K562 (cell line): ENCODE measurements at regions not wholly inside any gene's neighbourhood (a gene's known extent, or its start where the extent isn't known, plus 50 kb on each side); places are given as distances from the start of the nearest gene placed in this dataset.

Source experiments
- ATAC-seq: fragments of 200-7000 bp; cut with Tn5 transposase; 3 replicates; pipeline ENCODE4 v1.9.1; 2020; ENCODE audit warnings: moderate library complexity
- BruUV-seq: library from RNA; stranded (reverse); fragments of 400-500 nt; replicated peaks from 2 replicates; lab custom pipeline; 2021; lab: Mats Ljungman, UMichigan
- CTCF ChIA-PET: fragments of 300-600 bp; formaldehyde crosslinking; extraction: SDS; loops from one replicate; lab custom pipeline; 2021; ENCODE audit warnings: low intra/inter-chr PET ratio; lab: Yijun Ruan, JAX
- POLR2A ChIA-PET: fragments of 300-600, 350-650 bp; sonication (Branson Sonifier 250); formaldehyde crosslinking; extraction: SDS; loops from one replicate; lab custom pipeline; 2021; ENCODE audit warnings: antibody characterized with exemption, inconsistent platforms; lab: Yijun Ruan, JAX
- DNase-seq, 4 experiments: peaks; one replicate each; pipeline versions ENCODE4 v3.0.0 to v3.0.0-alpha.2; 2011 to 2018; ENCODE audit warnings: low spot score in 3 of 4, mixed read lengths in 3 of 4; ENCODE audit errors: extremely low read depth in 1 of 4
- FAIRE-seq: peaks from 2 replicates; lab custom pipeline; 2011; peaks lifted over from hg19 to GRCh38; lab: Jason Lieb, UNC
- H2AFZ ChIP-seq: 2 replicates; pipeline ENCODE4 v1.6.0; 2011; ENCODE audit warnings: low read depth, low read length, control low read depth, inconsistent platforms
- H3K27ac ChIP-seq: fragments of 200-600 bp; 3 replicates; pipeline ENCODE4 v1.8.0; 2011; ENCODE audit warnings: low read depth, mild to moderate bottlenecking, control low read depth, inconsistent platforms, low read length, moderate library complexity, mixed read lengths; ENCODE audit errors: extremely low read depth
- H3K27me3 ChIP-seq, 2 experiments: fragments of 300-600 bp in 1 of 2; 2 replicates in 1 of 2; 3 replicates in 1 of 2; pipeline versions ENCODE4 v1.6.0 to v1.8.0; 2011; ENCODE audit warnings: inconsistent platforms in 2 of 2, low read length in 2 of 2, mild to moderate bottlenecking in 1 of 2, mixed read lengths in 1 of 2, moderate library complexity in 1 of 2; ENCODE audit not compliant: control insufficient read depth in 2 of 2, insufficient read depth in 2 of 2
- H3K36me3 ChIP-seq: fragments of 300-600 bp; 3 replicates; pipeline ENCODE4 v1.8.0; 2011; ENCODE audit warnings: mild to moderate bottlenecking, low read length, inconsistent platforms; ENCODE audit not compliant: control insufficient read depth, insufficient read depth
- H3K4me1 ChIP-seq, 2 experiments: fragments of 200-600 bp in 1 of 2; replicated peaks in 1 of 2; 2 replicates in 1 of 2; 3 replicates in 1 of 2; pipeline versions ENCODE4 v1.5.1 to v1.8.0; 2011; ENCODE audit warnings: inconsistent platforms in 2 of 2, low read length in 2 of 2, mild to moderate bottlenecking in 1 of 2, mixed read lengths in 1 of 2, moderate library complexity in 1 of 2; ENCODE audit not compliant: control insufficient read depth in 2 of 2, insufficient read depth in 2 of 2
- H3K4me2 ChIP-seq: 2 replicates; pipeline ENCODE4 v1.6.1; 2011; ENCODE audit warnings: low read length, control low read depth, inconsistent platforms, mixed read lengths; ENCODE audit not compliant: insufficient read depth
- H3K4me3 ChIP-seq: fragments of 200-600 bp; sonication (generic), shearing (Covaris generic); 2 replicates; pipeline ENCODE4 v1.5.1; 2016; ENCODE audit warnings: control low read depth, inconsistent platforms
- H3K79me2 ChIP-seq: fragments of 200-600 bp; 3 replicates; pipeline ENCODE4 v1.8.0; 2011; ENCODE audit warnings: low read length, inconsistent platforms; ENCODE audit not compliant: control insufficient read depth, insufficient read depth
- H3K9ac ChIP-seq, 2 experiments: 2 replicates each; pipeline versions ENCODE4 v1.6.0 to v1.6.1; 2011; ENCODE audit warnings: low read depth in 2 of 2, low read length in 2 of 2, control low read depth in 1 of 2, inconsistent platforms in 1 of 2, mild to moderate bottlenecking in 1 of 2, mixed read lengths in 1 of 2; ENCODE audit not compliant: insufficient read depth in 1 of 2
- H3K9me1 ChIP-seq: one replicate; pipeline ENCODE4 v1.6.0; 2011; ENCODE audit warnings: inconsistent platforms, mild to moderate bottlenecking, low read length, moderate library complexity; ENCODE audit not compliant: control insufficient read depth, insufficient read depth
- H3K9me3 ChIP-seq: replicated peaks from 2 replicates; pipeline ENCODE4 v1.5.1; 2011; ENCODE audit warnings: low read depth, low read length, inconsistent platforms; ENCODE audit not compliant: control insufficient read depth, insufficient read depth
- H4K20me1 ChIP-seq: replicated peaks from 2 replicates; pipeline ENCODE4 v1.6.1; 2011; ENCODE audit warnings: low read length, inconsistent platforms, mixed read lengths; ENCODE audit not compliant: control insufficient read depth, insufficient read depth
- BRD4 ChIP-seq: fragments of 200-600 bp; sonication (generic); IDR thresholded peaks from 2 replicates; pipeline ENCODE4 v1.6.1; 2017; ENCODE audit warnings: inconsistent platforms
- HOXB6 ChIP-seq: fragments of 250-450 bp; sonication (Bioruptor Pico); IDR thresholded peaks from 2 replicates; pipeline ENCODE4 v1.5.1; 2022; ENCODE audit warnings: mild to moderate bottlenecking, borderline replicate concordance
- KDM4B ChIP-seq, 2 experiments: fragments of 450-650 bp in 1 of 2; sonication (generic) in 1 of 2; IDR thresholded peaks; 2 replicates each; pipeline ENCODE4 v1.6.1; 2016 to 2017; ENCODE audit warnings: borderline replicate concordance in 2 of 2, antibody characterized with exemption in 1 of 2, low read depth in 1 of 2, mild to moderate bottlenecking in 1 of 2
- NR2F6 ChIP-seq: fragments of 450-650 bp; formaldehyde crosslinking; IDR thresholded peaks from 2 replicates; pipeline ENCODE4 v1.4.0; 2020; ENCODE audit warnings: mild to moderate bottlenecking
- POLR2G ChIP-seq: fragments of 200-400 bp; formaldehyde crosslinking; IDR thresholded peaks from 2 replicates; pipeline ENCODE4 v1.6.1; 2017; ENCODE audit warnings: low read depth, mild to moderate bottlenecking, antibody characterized with exemption, low read length, moderate library complexity
- POLR2H ChIP-seq: IDR thresholded peaks from 2 replicates; pipeline ENCODE4 v1.6.1; 2016; ENCODE audit warnings: missing genetic modification characterization, low read depth, mild to moderate bottlenecking, control low read depth, missing compliant biosample characterization, moderate library complexity
- YBX1 ChIP-seq: fragments of 450-650 bp; IDR thresholded peaks from 2 replicates; pipeline ENCODE4 v1.7.1; 2016; ENCODE audit warnings: mild to moderate bottlenecking
- ZBTB5 ChIP-seq: fragments of 450-650 bp; IDR thresholded peaks from 2 replicates; pipeline ENCODE4 v1.6.1; 2017; ENCODE audit warnings: antibody characterized with exemption
- ZC3H4 ChIP-seq: sonication (generic); formaldehyde crosslinking; IDR thresholded peaks from 2 replicates; pipeline ENCODE4 v1.9.0; 2021; ENCODE audit warnings: missing genetic modification reagents, borderline replicate concordance
- ZNF584 ChIP-seq: fragments of 200-800 bp; sonication (Bioruptor generic); IDR thresholded peaks from 2 replicates; pipeline ENCODE4 v1.6.1; 2016; ENCODE audit warnings: low read depth, mild to moderate bottlenecking, missing genetic modification characterization, missing compliant biosample characterization
- in situ Hi-C: fragments of 300-500 bp; cut with MboI; formaldehyde crosslinking; loops from 4 replicates; pipeline ENCODE4 v1.15.0; 2018; ENCODE audit warnings: inconsistent platforms, mixed read lengths
- intact Hi-C: fragments of 100-400 bp; cut with micrococcal nuclease; formaldehyde crosslinking; loops from 2 replicates; pipeline ENCODE4 v1.14.2; 2022

GRCh38 chr13:83007226-83007625 lies 875.0 kb downstream of the SLITRK1 start:
- H4K20me1 ChIP-seq, result no peaks in the 10 kb centered on the region
- H3K9me1 ChIP-seq, result no peaks in the 10 kb centered on the region
- ATAC-seq (no peak), DNase-seq (no peak), FAIRE-seq (no peak)
- intact Hi-C loops (no loop called here), in situ Hi-C loops (no loop called here)
- H3K4me3 ChIP-seq, result no peak overlapping the region
- ChIA-PET CTCF (no interaction called here), POLR2A (no interaction called here)
- no peak overlapping the region for H3K9ac ChIP-seq
- TF ChIP-seq POLR2H (tag) (no peak), YBX1 (no peak), ZC3H4 (CRISPR knock-in tag) (no peak), HOXB6 (no peak), BRD4 (no peak), KDM4B (IDR thresholded peaks at IDR 0.05; ENCODE audit: borderline replicate concordance in 2 of 2, low read depth in 1 of 2) (no peak), ZBTB5 (no peak), ZNF584 (CRISPR knock-in tag) (no peak), POLR2G (no peak), NR2F6 (no peak)
- H3K4me1 ChIP-seq, result no peaks in the 10 kb centered on the region
- BruUV-seq, result no TSS peak
- H3K27me3 ChIP-seq, result no peaks in the 10 kb centered on the region
- no peak overlapping the region for H3K4me2 ChIP-seq
- H2AFZ ChIP-seq, result no peak overlapping the region
- no peak overlapping the region for H3K27ac ChIP-seq
- no peaks in the 10 kb centered on the region for H3K9me3 ChIP-seq
- H3K79me2 ChIP-seq, result no peaks in the 10 kb centered on the region
- H3K36me3 ChIP-seq, result no peaks in the 10 kb centered on the region
